ENCODE measurements at regions not wholly inside any gene's neighbourhood (a gene's known extent, or its start where the extent isn't known, plus 50 kb on each side); places are given as distances from the start of the nearest gene placed in this dataset.

- Mint-ChIP-seq H3K4me3 (no peak overlapping the region), H3K4me1 (no peaks in the 10 kb centered on the region), H3K9me3 (peaks cover 7 to 10% of the 10 kb centered on the region in 2 donors), H3K27me3 (peaks cover 0 to 5% of the 10 kb centered on the region in 2 donors), H3K27ac (no peak overlapping the region), H3K36me3 (no peaks in the 10 kb centered on the region)
- DNase-seq (no peak), ATAC-seq (replicated peaks) (no peak)
Observed at GRCh38 chr5:6215891-6216290, 162.5 kb downstream of the MED10 start.

GRCh38 chr5:6212244-6212643, 166.1 kb downstream of the MED10 start:
- H3K27ac Mint-ChIP-seq, result no peak overlapping the region
- H3K9me3 Mint-ChIP-seq, result peaks cover 7 to 11% of the 10 kb centered on the region in 2 donors
- H3K36me3 Mint-ChIP-seq, result no peaks in the 10 kb centered on the region
- no peak overlapping the region for H3K4me3 Mint-ChIP-seq
- no peak for DNase-seq
- no peaks in the 10 kb centered on the region for H3K4me1 Mint-ChIP-seq
- peaks cover 0 to 5% of the 10 kb centered on the region in 2 donors for H3K27me3 Mint-ChIP-seq
- ATAC-seq (replicated peaks), result no peak

GRCh38 chr5:6206501-6206900, 171.8 kb downstream of the MED10 start:
- Mint-ChIP-seq H3K9me3 (peaks cover 0 to 10% of the 10 kb centered on the region in 2 donors), H3K36me3 (no peaks in the 10 kb centered on the region), H3K4me1 (no peaks in the 10 kb centered on the region), H3K27ac (no peak overlapping the region), H3K4me3 (no peak overlapping the region), H3K27me3 (no peaks in the 10 kb centered on the region)
- no peak for ATAC-seq (replicated peaks)
- no peak for DNase-seq

- H3K4me1 Mint-ChIP-seq, result no peaks in the 10 kb centered on the region
- peaks cover 8 to 10% of the 10 kb centered on the region in 2 donors for H3K9me3 Mint-ChIP-seq
- H3K36me3 Mint-ChIP-seq, result peaks cover 5 to 6% of the 10 kb centered on the region in 2 donors
- no peak overlapping the region for H3K4me3 Mint-ChIP-seq
- H3K27me3 Mint-ChIP-seq, result peaks cover 0 to 6% of the 10 kb centered on the region in 2 donors
- no peak for DNase-seq
- peak; percentile 49 to 67 for ATAC-seq (replicated peaks)
- no peak overlapping the region for H3K27ac Mint-ChIP-seq
Observed at GRCh38 chr5:6202968-6203365, 175.4 kb downstream of the MED10 start.

GRCh38 chr5:6202149-6202967, 176.0 kb downstream of the MED10 start:
- no peak for DNase-seq
- H3K36me3 Mint-ChIP-seq, result peaks cover 5 to 6% of the 10 kb centered on the region in 2 donors
- H3K27ac Mint-ChIP-seq, result no peak overlapping the region
- H3K4me3 Mint-ChIP-seq, result no peak overlapping the region
- H3K27me3 Mint-ChIP-seq, result peaks cover 0 to 8% of the 10 kb centered on the region in 2 donors
- ATAC-seq (replicated peaks), result peak; percentile 18 to 23
- peaks cover 8 to 10% of the 10 kb centered on the region in 2 donors for H3K9me3 Mint-ChIP-seq
- peaks cover 0 to 1% of the 10 kb centered on the region in 2 donors for H3K4me1 Mint-ChIP-seq

GRCh38 chr5:6201631-6202030, 176.7 kb downstream of the MED10 start:
- H3K9me3 Mint-ChIP-seq, result peaks cover 8 to 10% of the 10 kb centered on the region in 2 donors
- no peak for DNase-seq
- no peak overlapping the region for H3K27ac Mint-ChIP-seq

GRCh38 chr5:6198531-6198930, 179.8 kb downstream of the MED10 start:
- Mint-ChIP-seq H3K4me1 (peaks cover 11 to 12% of the 10 kb centered on the region in 2 donors), H3K27me3 (peaks cover 0 to 9% of the 10 kb centered on the region in 2 donors), H3K27ac (no peak overlapping the region), H3K9me3 (peaks cover 10 to 13% of the 10 kb centered on the region in 2 donors), H3K4me3 (no peak overlapping the region), H3K36me3 (peaks cover 5 to 6% of the 10 kb centered on the region in 2 donors)
- DNase-seq, result no peak
- ATAC-seq (replicated peaks), result no peak

More at GRCh38 chr5:6201631-6202030, 176.7 kb downstream of the MED10 start:
- Mint-ChIP-seq H3K36me3 (peaks cover 5 to 6% of the 10 kb centered on the region in 2 donors), H3K4me3 (no peak overlapping the region), H3K27me3 (peaks cover 0 to 9% of the 10 kb centered on the region in 2 donors), H3K4me1 (peaks cover 0 to 2% of the 10 kb centered on the region in 2 donors)
- ATAC-seq (replicated peaks), result no peak

GRCh38 chr5:6197427-6197826, 180.9 kb downstream of the MED10 start:
- DNase-seq, result no peak
- H3K27me3 Mint-ChIP-seq, result peaks cover 0 to 9% of the 10 kb centered on the region in 2 donors
- peaks cover 12 to 16% of the 10 kb centered on the region in 2 donors for H3K4me1 Mint-ChIP-seq
- H3K9me3 Mint-ChIP-seq, result peaks cover 10 to 13% of the 10 kb centered on the region in 2 donors
- no peak overlapping the region for H3K27ac Mint-ChIP-seq
- peak in 1 of 2 donors; percentile 38 for ATAC-seq (replicated peaks)
- peaks cover 5 to 6% of the 10 kb centered on the region in 2 donors for H3K36me3 Mint-ChIP-seq
- no peak overlapping the region for H3K4me3 Mint-ChIP-seq

- Mint-ChIP-seq H3K27me3 (peaks cover 0 to 8% of the 10 kb centered on the region in 2 donors), H3K9me3 (peaks cover 9 to 11% of the 10 kb centered on the region in 2 donors), H3K27ac (no peak overlapping the region), H3K4me3 (no peak overlapping the region), H3K4me1 (peaks cover 12 to 16% of the 10 kb centered on the region in 2 donors), H3K36me3 (peaks cover 3 to 4% of the 10 kb centered on the region in 2 donors)
- ATAC-seq (replicated peaks), result no peak
- DNase-seq, result no peak
Observed at GRCh38 chr5:6195711-6196358, 182.5 kb downstream of the MED10 start.

GRCh38 chr5:6194906-6195612, 183.3 kb downstream of the MED10 start:
- H3K9me3 Mint-ChIP-seq, result peaks cover 5 to 6% of the 10 kb centered on the region in 2 donors
- no peak overlapping the region for H3K27ac Mint-ChIP-seq
- H3K27me3 Mint-ChIP-seq, result peaks cover 0 to 3% of the 10 kb centered on the region in 2 donors
- DNase-seq, result no peak
- H3K36me3 Mint-ChIP-seq, result no peaks in the 10 kb centered on the region
- H3K4me1 Mint-ChIP-seq, result peaks cover 12 to 16% of the 10 kb centered on the region in 2 donors
- ATAC-seq (replicated peaks), result no peak
- H3K4me3 Mint-ChIP-seq, result no peak overlapping the region

- DNase-seq (no peak), ATAC-seq (replicated peaks) (no peak)
- peaks cover 12 to 16% of the 10 kb centered on the region in 2 donors for H3K4me1 Mint-ChIP-seq
- H3K27me3 Mint-ChIP-seq, result peaks cover 0 to 3% of the 10 kb centered on the region in 2 donors
- H3K36me3 Mint-ChIP-seq, result no peaks in the 10 kb centered on the region
- H3K9me3 Mint-ChIP-seq, result peaks cover 5 to 6% of the 10 kb centered on the region in 2 donors
- H3K27ac Mint-ChIP-seq, result no peak overlapping the region
- no peak overlapping the region for H3K4me3 Mint-ChIP-seq
Observed at GRCh38 chr5:6194261-6194875, 184.0 kb downstream of the MED10 start.

- no peak for DNase-seq
- no peak overlapping the region for H3K4me3 Mint-ChIP-seq
Observed at GRCh38 chr5:6193310-6193709, 185.0 kb downstream of the MED10 start.

GRCh38 chr5:6190838-6191237, 187.5 kb downstream of the MED10 start:
- DNase-seq (no peak), ATAC-seq (replicated peaks) (no peak)
- Mint-ChIP-seq H3K27me3 (no peaks in the 10 kb centered on the region), H3K4me3 (no peak overlapping the region), H3K27ac (no peak overlapping the region), H3K4me1 (peaks cover 25 to 39% of the 10 kb centered on the region in 2 donors), H3K36me3 (no peaks in the 10 kb centered on the region), H3K9me3 (peaks cover 6 to 8% of the 10 kb centered on the region in 2 donors)

More at GRCh38 chr5:6193310-6193709, 185.0 kb downstream of the MED10 start:
- Mint-ChIP-seq H3K9me3 (peaks cover 8% of the 10 kb centered on the region in 2 donors), H3K4me1 (peaks cover 20 to 26% of the 10 kb centered on the region in 2 donors), H3K27ac (no peak overlapping the region), H3K27me3 (peaks cover 0 to 3% of the 10 kb centered on the region in 2 donors), H3K36me3 (no peaks in the 10 kb centered on the region)
- ATAC-seq (replicated peaks), result no peak

GRCh38 chr5:6188976-6189375, 189.4 kb downstream of the MED10 start:
- H3K27ac Mint-ChIP-seq, result peak overlapping the region; percentile 21
- no peaks in the 10 kb centered on the region for H3K27me3 Mint-ChIP-seq
- DNase-seq (no peak), ATAC-seq (replicated peaks) (no peak)
- H3K4me1 Mint-ChIP-seq, result peaks cover 16 to 28% of the 10 kb centered on the region in 2 donors
- H3K36me3 Mint-ChIP-seq, result peaks cover 0 to 2% of the 10 kb centered on the region in 2 donors
- H3K9me3 Mint-ChIP-seq, result peaks cover 4 to 7% of the 10 kb centered on the region in 2 donors
- H3K4me3 Mint-ChIP-seq, result no peak overlapping the region
